ENCODE measurements at regions not wholly inside any gene's neighbourhood (a gene's known extent, or its start where the extent isn't known, plus 50 kb on each side); places are given as distances from the start of the nearest gene placed in this dataset.

DNA sequence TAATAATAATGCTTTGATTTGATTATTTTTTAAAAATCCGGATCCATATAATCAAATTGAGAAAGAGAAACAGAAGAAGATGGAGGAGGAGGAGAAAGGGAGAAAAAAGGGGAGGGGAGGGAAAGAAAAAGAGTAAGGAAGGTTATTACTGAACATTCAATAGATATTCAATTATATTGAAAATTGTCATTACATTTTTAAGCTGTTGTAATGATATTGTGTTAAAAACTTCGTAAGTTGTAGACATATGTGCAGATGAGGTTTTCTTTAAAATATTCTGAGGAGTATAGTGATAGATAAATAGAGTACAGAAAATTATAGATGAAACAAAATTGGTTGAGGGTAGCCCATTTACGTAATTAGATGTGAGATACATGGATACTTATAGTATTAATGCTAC is 933.0 kb upstream of the PHF14 start:
- DNase-seq, result no peak

DNA sequence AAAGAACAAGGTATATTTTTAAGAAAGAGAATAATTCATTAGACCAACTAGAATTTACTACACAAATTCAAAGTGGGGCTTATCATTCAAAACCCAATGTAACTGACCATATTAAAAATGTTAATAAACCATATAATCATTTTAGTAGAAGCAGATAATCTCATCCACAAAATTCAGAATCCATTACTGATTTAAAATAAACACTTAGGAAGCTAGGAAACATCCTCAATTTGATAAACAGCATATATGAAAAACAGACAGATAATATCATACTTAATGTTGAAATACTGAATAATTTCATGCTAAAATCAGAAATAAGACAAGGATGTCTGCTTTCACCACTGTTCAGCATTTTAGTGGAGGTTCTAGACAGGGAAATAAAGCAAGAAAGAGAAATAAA is 902.8 kb upstream of the PHF14 start:
- no peak for DNase-seq

DNA sequence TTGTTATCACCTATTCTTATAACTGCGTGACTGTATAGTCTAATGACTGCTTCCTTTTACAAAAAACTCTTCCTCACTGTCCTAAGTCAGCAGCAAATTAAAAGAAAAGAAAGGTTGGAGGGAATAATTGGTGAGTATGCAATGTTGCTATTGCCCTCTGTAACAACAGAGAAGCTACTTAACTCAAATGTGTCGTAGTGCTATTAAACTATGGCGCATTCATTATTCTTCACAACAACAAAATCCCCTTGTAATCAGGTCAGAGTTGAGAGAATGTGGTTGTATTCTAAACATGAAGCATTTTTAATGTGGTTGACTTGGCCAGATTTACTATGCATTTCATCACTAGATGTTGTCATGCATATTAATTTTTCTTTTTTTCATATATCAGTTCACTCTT is 897.8 kb upstream of the PHF14 start:
- no peak for DNase-seq

DNA sequence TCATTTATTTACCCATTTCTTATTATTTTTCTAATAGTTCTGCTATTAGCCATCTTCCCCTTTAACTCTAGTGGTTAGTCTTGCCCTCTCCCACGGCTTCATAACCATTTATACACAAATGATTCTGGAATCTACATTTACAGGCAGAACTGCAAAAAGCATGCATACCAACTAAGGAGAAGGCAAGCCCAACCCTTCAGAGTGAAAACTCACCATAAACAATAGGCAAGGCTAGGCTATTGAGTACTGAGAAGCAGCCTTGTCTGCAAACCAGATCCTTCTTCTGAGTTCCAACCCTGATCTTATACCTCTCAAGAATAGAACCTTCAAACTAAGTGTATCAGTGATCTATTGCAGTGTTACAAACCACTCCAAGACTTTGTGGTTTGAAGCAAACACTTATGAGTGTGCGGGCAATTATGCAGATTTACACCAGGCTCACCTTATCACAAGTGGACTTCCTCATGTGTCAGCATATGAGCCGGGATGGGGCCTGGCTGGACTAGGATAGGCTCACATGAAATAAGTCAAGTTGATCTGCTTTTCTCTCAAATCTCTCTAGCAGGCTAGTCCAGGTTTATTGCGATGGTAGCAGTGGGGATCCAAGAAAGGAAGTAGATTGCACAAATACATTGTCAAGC is 896.9 kb upstream of the PHF14 start:
- no peak for DNase-seq

DNA sequence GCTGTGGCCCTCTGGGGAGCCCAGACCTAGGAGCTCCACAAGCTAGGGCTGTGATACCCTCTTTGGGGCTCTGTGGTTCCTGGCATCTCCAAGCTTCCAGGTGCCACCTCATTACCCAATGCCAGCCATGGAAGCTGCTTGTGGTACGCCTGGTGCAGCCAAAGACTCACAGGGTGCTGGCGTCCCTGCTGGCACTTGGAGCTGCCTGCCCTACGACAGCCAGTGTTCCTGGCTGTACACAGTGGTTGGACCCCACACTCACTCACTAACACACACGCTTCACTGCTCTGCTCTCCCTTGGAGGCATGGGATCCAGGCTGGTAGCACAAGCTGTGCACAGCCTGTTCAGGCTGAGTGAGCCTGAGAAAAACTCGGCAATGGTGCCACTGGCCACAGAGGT is 894.1 kb upstream of the PHF14 start:
- no peak for DNase-seq

DNA sequence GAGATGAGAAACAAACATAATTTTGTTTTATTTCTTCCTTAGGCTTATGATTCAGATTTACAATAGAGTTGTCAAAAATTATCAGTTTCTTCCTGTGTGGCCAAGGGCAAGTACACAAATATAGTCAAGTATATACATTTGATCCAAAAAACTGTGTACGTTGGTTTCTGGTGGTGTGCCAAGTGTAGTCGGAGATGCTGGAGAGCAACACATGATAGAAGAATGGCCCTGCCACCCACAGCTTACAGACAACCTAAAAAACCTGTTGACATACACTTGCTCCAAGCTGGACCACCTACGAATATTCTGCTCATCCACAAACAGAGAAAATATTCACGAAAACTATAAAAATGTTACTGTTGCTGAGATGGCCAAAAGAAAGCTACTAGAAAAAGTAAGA is 890.8 kb upstream of the PHF14 start:
- DNase-seq, result no peak

DNA sequence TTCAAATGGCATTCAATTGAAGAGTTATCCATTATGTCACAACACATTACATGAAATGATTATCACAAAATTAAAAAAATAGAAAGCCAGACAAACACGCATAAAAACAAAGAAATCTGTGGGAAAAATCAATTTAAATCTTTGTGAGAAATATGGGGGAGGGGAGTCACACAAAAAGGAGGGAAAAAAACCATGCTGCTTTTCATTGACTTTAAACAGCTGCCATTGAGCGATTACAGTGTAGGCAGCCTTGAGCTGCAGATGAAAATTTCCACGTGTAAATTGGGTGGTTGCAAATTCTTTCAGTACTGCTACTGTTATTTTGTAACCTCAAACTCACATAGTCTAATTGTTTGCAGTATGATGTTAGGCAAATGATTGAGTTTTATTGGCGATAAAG is 889.9 kb upstream of the PHF14 start:
- DNase-seq, result no peak

DNA sequence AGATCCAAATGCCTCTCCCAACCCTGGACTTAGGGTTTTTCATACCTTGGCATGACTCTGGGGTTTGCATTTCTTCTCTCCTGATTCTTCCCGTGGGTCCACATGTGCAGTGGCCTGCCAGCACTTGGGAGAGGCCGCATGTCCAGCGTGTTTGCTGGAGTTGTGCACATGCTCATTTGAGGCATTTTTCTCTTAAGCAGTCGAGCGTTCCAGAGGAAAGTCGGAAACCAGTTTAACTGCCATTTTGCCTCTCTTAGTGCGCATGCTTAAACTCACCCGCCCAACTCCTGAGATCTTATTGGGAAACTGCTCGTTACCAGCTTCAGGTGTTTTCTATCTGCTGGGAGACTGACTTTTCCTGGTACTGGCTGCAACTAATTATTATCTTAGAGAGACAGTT is 888.4 kb upstream of the PHF14 start:
- DNase-seq, result no peak

DNA sequence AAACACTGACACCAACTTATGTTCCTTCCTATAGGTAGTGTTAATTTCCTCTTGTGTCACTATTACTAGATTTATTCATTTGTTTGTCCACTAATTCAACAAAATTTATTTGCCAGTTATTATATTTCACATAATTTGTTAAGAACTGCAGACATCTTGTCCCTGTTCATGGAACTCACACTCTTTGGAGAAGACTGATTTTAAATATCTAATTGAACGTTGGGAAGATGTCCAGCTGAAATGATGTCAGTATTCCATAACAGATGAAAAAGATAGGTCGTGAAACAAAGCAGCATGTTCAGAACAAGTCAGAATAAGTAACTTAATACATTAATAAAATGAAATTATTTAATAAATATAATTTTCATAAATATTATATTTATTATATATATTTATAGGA is 873.1 kb upstream of the PHF14 start:
- DNase-seq, result no peak

DNA sequence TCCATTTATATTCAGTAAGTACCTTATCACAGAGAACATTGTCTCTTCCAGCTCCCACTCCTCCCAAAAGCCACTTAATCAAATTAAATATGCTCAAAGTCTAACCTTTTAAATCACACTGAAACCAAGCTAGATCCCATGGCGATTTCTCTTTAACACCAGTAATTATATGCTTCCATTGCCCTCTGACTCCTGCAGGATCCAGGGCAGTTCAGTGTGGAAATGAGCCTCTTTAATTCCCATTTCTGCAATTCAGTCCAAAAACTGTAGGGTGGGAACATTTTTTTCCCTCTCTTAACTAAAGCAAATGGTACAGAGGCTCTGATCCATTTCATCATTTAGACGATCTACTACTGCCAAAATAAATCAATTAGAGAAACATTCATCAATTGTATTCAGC is 872.3 kb upstream of the PHF14 start:
- no peak for DNase-seq

DNA sequence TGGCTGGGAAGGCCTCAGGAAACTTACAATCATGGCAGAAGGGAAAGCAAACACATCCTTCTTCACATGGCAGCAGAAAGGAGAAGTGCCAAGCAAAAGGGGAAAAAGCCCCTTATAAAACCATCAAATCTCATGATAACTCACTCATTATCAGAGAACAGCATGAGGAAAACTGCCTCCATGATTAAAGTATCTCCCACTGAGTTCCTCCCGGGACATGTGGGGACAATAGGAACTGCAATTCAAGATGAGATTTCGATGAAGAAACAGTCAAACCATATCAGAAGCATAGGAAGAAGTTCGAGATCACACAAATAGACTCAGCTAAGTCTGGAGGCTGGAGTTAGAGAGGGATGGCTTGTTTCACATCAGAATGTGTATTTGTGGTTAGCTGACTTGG is 869.4 kb upstream of the PHF14 start:
- no peak for DNase-seq

DNA sequence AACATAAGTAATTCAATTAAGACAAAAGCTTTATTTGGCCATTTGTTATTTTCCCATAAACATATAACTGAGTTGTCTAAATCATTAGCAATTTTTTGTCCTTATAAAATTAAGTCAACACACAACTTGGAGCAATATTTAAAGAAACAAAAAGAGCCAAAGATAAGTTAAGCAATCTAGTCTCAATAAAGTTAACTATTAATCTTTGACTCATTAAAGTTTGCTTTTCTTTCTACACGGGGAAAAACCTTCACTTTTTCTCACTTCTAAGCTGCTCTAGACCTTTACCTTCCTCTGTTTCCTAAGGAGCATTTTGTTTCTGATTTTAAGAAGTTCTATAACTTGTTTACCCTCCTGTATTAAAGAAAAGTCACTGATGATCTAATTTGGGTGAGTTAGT is 867.1 kb upstream of the PHF14 start:
- DNase-seq, result no peak

DNA sequence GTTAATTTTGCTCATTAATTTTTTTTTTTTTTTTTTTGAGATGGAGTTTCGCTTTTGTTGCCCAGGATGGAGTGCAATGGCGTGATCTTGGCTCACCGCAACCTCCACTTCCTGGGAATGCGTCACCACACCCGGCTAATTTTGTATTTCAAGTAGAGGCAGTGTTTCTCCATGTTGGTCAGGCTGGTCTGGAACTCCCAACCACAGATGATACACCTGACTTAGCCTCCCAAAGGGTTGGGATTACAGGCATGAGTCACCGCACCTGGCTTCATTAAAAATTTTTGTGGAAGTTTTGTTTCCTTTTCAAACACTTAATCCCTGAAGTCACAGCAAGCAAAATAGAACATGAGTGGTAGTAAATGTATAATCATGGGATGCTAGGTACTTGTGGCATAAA is 857.2 kb upstream of the PHF14 start:
- DNase-seq, result no peak

DNA sequence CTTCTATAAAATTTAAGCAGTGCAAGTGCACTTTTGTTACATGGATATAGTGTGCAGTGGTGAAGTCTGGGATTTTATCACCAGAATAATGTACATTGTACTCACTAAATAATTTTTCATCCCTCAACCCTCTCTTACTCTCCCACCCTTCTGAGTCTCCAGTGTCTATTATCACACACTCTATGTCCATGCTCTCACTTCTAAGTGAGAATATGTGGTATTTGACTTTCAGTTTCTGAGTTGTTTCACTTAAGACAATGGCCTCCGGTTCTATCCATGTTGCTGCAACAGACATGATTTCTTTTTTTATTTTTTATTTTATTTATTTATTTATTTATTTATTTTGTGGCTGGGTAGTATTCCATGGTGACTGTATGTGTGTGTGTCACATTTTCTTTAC is 855.9 kb upstream of the PHF14 start:
- no peak for DNase-seq

DNA sequence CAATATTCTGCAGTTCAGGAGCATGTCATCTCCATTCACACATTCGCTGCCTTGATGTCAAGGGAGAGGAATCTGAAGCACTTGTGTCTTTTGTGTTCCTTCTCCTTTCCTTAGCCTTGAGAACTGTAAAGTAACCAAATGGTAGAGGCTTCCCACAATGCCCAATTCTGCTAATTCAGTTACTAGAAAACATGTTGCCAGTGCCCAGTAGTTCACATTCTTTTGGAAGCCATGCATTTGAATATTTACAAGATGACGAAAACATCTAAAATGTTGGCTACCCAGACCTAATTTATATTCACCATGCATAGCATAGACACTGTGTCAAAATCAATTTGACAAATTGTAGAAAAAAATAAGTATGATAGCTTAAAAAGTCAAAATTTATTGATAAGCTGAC is 852.7 kb upstream of the PHF14 start:
- DNase-seq, result no peak

DNA sequence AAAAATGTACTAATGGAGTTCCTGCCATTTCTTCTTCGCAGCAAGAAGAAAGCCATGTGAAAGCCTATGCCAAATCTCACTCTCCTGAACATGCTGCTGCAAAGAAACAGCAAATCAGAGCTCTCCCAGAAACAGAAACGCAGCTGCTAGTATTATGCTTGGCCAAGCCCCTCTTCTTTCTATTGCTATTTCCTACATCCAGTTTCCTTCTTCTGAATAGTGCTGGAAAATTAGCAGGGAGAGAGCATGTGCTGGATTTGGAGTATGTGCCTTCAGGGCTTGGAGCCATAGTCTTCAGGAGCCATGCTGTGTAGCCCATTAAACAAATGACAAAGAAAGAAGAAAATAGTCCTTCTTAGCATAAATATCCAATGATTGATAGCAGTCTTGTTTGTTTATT is 852.0 kb upstream of the PHF14 start:
- DNase-seq, result no peak

DNA sequence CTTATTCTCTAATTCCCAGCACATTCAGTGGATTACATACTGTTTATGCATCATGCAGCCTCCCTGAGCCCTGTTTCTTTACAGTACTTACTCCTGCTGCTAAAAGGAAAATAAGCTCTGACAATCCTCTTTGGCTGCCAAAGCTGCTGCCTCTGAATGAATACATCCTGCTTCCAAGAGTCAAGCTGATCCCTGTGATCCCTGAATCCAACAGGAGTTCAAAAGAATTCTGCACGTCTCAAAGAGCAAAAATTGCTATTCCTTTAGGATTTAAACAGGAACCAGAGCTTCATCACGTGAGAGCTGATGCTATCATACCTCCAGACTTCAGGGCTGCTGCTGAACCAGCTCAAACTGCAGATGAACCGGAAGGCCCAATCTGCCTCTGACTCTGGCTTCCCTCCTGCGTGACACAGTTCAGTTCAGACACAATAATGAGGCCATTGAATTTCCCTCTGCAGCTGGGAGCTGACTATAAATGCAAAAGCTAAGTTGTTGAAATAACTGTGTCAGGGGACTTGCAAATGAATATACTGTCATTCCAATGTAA is 851.0 kb upstream of the PHF14 start:
- DNase-seq, result no peak

DNA sequence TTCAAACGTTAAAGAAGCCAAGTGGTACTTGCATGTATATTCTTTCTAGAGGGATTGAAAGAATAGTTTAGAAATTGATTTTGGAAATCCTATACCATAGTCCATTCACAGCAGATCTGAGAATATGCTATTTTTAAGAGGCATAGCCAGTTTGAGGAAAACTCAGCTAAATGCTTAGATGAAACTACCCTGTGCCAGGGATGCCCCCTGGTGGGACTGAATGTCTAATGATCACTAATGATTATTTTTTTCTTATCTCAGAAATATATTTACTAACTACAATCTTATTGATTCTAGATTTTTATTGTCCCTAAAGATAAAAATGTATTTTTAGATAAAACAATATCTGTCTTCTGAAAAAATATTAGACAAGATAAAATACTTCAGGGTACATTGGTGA is 844.9 kb upstream of the PHF14 start:
- DNase-seq, result no peak

DNA sequence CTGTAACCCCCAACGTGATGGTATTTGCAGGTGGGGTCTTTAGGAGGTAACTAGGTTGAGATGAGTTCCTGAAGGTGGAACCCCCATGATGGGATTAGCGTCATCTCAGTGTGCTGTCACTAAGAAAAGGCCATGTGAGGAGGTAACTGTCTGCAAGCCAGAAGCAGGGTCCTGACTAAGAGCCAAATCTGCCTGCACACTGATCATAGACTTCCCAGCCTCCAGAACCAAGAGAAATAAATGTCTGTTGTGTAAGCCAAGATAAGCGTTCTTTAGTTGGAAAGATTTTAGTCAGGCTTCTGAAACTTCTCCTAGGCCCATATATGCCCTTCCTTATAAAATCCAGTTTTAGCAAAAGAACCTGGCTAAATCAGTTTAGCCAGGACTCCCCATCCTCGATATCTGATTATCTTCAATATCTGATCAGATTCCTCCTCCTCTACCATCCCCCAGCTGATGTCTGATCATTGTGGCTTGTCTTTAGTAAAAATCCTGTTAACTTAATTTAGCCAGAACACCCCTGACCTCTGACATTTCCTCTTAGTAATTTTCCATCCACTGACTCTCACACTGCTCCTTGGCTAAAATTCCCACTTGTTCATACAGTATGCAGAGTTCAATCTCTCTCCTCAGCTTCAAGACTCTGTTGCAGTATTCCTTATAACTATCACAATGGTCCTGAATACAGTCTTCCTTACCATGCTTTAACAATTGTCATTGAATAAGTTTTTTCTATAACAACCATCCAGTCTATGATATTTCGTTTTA is 835.4 kb upstream of the PHF14 start:
- DNase-seq, result no peak

DNA sequence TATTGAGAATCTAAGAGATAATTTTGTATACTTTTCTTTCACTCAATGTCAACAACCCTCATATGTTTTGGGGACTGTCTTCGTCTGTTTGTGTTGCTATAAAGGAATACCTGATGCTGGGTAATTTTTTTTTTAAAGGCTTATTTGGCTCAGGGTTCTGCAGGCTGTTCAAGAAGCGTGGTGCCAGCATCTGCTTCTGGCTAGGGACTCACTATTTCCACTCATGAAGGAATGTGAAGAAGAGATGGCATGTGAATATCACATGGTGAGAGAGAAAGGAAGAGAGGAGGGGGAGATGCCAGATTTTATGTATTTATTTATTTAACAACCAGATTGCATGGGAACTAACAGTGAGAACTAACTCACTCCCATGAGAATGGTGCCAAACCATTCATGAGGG is 827.4 kb upstream of the PHF14 start:
- no peak for DNase-seq

DNA sequence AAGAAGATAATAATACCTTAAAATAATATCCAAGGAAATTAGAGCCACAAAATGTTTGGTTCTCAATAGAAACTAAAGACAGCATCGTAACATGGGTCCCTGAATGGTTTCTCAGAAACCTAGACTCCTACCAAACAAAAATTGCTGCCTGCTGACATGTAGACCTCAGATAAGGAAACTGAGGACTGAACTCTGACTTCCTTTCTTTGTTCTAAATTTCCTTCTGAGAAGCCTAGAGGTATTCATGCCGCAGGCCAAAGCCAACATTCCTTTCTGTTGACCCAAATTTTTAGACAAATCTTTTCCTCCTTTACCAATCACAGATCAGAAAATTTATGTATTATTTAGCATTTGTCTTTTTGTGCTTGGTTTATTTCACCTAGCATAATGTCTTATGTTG is 816.7 kb upstream of the PHF14 start:
- DNase-seq, result no peak

DNA sequence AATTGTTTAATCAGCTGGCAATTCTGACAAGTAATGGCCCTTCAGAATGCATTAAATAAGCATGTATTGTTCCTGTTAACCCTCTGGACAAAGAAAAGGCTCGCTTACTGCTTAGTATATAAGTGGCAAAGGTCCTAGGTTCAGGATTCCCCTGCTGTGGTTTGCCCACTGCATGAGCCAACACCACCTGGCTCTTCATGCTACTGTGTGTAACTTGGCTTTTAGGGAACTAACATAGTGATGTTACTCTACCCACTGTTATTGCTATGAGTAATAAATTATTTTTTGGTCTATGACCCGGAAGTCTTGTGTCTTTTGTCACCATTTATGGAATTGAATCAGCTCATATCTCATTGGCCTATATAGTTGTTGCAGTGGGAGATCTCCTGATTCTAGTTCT is 791.7 kb upstream of the PHF14 start:
- no peak for DNase-seq

DNA sequence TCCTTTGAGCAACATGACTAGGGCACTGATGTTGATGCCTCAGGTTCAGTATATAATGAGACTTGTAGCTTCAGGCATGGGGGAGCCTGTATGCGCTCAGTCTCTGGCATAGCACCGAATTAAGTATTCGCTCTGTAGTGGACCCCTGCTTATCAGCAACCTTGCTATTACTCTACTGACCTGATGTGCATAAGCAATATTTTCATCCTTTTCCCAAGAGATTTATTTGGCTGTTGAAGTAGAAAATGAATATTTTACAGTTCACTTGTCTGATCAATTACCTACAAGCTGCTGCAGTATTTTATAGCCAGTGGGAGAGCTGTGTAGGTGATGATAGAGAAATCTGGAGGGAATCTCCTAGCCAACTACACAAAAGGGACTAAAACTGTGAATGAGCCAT is 781.6 kb upstream of the PHF14 start:
- no peak for DNase-seq

DNA sequence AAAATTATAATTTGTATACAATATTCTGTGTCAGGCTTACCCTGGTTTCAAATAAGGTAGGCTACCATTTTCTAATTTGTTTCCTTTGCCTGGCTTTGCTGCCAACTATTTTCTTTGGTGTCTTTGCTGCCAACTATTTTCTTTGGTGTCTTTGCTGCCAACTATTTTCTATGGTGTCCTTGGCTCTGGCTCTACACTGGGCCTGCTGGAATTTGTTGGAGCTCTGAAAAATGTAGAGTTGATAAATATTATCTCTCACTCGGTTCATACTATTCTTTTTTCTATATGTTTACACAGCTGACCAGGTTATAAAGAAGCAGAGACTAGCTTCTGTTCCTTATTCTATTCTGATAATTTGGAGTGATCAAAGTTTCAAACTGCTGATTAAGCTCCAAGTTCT is 768.0 kb upstream of the PHF14 start:
- no peak for DNase-seq

DNA sequence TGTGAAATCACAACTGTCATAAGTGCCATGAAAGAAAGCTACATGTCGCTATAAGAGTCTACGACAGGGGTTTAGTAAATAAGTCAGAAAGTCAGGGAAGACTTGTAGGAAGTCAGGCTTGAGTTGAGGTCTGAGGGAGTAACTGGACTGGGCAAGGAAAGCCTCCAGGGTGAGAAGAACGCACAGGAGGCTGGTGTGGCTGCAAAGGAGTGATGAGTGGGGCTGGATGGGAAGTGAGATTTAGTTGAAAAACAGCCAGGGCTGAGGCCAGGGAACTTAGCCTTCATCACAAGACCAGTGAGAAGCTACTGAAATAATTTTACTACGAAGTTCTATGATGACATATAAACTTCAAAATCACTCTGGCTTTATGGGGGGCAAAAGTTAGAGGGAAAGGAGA is 763.7 kb upstream of the PHF14 start:
- no peak for DNase-seq

All from DMS79 (cell line).